Activated B cell treated with CpG ODN at 0.5 μM for 24 hours (primary cell): ENCODE measurements at regions not wholly inside any gene's neighbourhood (a gene's known extent, or its start where the extent isn't known, plus 50 kb on each side); places are given as distances from the start of the nearest gene placed in this dataset.

Source experiments
- ATAC-seq: fragments of 200-7000 bp; cut with Tn5 transposase; one replicate; pipeline ENCODE4 v1.10.0; 2021; ENCODE audit warnings: low read depth, mild to moderate bottlenecking, moderate library complexity
- CTCF ChIA-PET: fragments of 350-600 bp; sonication (Branson Sonifier 250); formaldehyde crosslinking; loops from one replicate; lab custom pipeline; 2021; ENCODE audit warnings: antibody characterized with exemption; lab: Charles Lee
- POLR2A ChIA-PET: fragments of 350-600 bp; sonication (Branson Sonifier 250); formaldehyde crosslinking; loops from one replicate; lab custom pipeline; 2021; ENCODE audit warnings: antibody characterized with exemption; lab: Charles Lee
- DNase-seq: peaks from one replicate; pipeline ENCODE4 v3.0.0; 2022
- H3K27ac Mint-ChIP-seq: one replicate; pipeline ENCODE4 v1.8.0; 2020; ENCODE audit warnings: mixed read lengths
- H3K27me3 Mint-ChIP-seq: one replicate; pipeline ENCODE4 v1.8.0; 2021; ENCODE audit warnings: mixed read lengths
- H3K36me3 Mint-ChIP-seq: one replicate; pipeline ENCODE4 v1.8.0; 2021; ENCODE audit warnings: low read depth, mixed read lengths
- H3K4me1 Mint-ChIP-seq: one replicate; pipeline ENCODE4 v1.8.0; 2021; ENCODE audit warnings: mixed read lengths
- H3K4me3 Mint-ChIP-seq: one replicate; pipeline ENCODE4 v1.8.0; 2020; ENCODE audit warnings: mild to moderate bottlenecking, mixed read lengths
- H3K9me3 Mint-ChIP-seq: one replicate; pipeline ENCODE4 v1.8.0; 2020; ENCODE audit warnings: mixed read lengths
- intact Hi-C: fragments of 100-400 bp; cut with micrococcal nuclease; formaldehyde crosslinking; loops from one replicate; pipeline ENCODE4 v1.15.1; 2024
- TF ChIP-seq, protein P1 (sequence below): fragments of 200-600 bp; IDR thresholded peaks from one replicate; pipeline ENCODE4 v1.8.0; 2022; ENCODE audit warnings: antibody characterized with exemption, mild to moderate bottlenecking

DNA sequence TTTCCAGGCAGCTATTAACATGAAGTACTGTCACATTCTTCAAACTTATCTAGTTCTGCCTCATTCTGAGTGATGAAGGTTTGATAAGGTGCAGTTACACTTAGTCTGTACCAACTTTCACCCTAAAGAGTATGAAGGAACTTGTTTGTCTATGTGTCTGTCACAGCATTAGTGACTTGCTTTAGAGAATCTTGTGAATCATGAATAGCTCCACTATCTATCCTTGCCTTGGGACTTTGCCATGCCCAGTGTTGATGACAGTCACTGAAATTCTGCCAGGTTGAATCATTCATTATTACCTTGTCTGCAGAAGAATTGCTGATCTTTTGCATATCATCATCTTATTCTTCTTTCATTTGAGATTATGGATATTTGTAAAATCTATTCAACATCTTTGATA is 50.9 kb upstream of the A1CF start:
- no peak overlapping the region for H3K27ac Mint-ChIP-seq
- no peaks in the 10 kb centered on the region for H3K4me1 Mint-ChIP-seq
- ChIA-PET CTCF (no interaction called here), POLR2A (no interaction called here)
- H3K27me3 Mint-ChIP-seq: peaks cover 6% of the 10 kb centered on the region
- no peak overlapping the region for H3K4me3 Mint-ChIP-seq
- TF ChIP-seq, protein P1, sequence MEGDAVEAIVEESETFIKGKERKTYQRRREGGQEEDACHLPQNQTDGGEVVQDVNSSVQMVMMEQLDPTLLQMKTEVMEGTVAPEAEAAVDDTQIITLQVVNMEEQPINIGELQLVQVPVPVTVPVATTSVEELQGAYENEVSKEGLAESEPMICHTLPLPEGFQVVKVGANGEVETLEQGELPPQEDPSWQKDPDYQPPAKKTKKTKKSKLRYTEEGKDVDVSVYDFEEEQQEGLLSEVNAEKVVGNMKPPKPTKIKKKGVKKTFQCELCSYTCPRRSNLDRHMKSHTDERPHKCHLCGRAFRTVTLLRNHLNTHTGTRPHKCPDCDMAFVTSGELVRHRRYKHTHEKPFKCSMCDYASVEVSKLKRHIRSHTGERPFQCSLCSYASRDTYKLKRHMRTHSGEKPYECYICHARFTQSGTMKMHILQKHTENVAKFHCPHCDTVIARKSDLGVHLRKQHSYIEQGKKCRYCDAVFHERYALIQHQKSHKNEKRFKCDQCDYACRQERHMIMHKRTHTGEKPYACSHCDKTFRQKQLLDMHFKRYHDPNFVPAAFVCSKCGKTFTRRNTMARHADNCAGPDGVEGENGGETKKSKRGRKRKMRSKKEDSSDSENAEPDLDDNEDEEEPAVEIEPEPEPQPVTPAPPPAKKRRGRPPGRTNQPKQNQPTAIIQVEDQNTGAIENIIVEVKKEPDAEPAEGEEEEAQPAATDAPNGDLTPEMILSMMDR: no peak
- no peaks in the 10 kb centered on the region for H3K36me3 Mint-ChIP-seq
- ATAC-seq: no peak
- DNase-seq: no peak
- H3K9me3 Mint-ChIP-seq: no peaks in the 10 kb centered on the region
- intact Hi-C loops: no loop called here

DNA sequence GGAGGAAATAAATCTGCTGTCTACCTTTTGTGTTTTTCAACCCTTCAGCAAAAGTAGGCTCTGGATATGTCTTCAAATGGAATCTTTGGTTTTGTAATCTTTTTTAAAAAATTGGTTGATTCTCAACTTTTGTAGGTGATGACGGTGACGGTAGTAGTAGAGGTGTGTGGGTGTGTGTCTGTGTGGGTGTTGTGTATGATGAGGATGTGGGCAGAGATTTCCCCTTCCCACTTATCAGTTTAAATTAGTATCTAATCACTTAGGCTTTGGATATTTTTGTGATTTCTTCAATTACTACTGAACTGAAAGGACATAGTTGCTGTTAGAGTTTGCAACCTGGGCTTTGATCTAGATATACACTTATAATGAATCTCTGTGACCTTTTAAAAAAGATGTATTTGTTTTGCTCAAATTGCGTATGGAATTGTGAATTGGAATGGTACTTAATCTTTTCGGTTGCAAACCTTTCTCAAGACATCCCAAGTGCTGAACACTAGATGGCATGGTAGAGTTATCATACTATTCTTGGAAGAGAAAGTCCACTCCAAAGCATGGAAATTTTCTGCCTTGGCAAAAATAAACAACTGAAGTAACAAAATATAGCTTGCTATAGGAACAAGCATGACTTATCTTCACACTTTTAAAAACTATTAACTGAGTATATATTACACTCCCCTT is 51.9 kb upstream of the A1CF start:
- H3K4me1 Mint-ChIP-seq: no peaks in the 10 kb centered on the region
- ATAC-seq: no peak
- no peak for DNase-seq
- ChIA-PET POLR2A (no interaction called here), CTCF (no interaction called here)
- intact Hi-C loops: no loop called here
- no peak overlapping the region for H3K27ac Mint-ChIP-seq
- TF ChIP-seq, protein P1: no peak
- H3K27me3 Mint-ChIP-seq: peaks cover 7% of the 10 kb centered on the region
- no peaks in the 10 kb centered on the region for H3K36me3 Mint-ChIP-seq
- H3K9me3 Mint-ChIP-seq: no peaks in the 10 kb centered on the region
- H3K4me3 Mint-ChIP-seq: no peak overlapping the region

DNA sequence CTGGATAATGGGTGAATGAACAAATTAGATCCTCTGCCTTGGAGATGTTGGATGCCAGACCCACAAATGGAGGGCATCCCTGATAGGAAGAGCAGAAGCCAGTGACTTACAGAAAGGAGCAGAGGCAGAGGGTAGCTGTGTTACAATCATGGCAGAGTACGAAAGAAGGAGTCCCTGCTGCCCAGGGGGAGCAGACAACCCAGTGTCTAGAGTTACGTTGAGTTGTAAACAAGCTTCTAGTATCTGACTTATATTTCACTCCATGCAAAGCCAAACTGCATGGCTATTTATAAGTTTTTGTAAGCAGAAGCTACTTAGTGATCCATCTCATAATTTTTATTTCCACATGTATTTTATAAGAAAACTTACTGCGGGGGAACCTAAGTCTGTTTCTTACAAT is 56.2 kb upstream of the A1CF start:
- DNase-seq (no peak), ATAC-seq (no peak)
- H3K27me3 Mint-ChIP-seq: peaks cover 2% of the 10 kb centered on the region
- TF ChIP-seq, protein P1: no peak
- no peaks in the 10 kb centered on the region for H3K9me3 Mint-ChIP-seq
- H3K27ac Mint-ChIP-seq: no peak overlapping the region
- intact Hi-C loops: no loop called here
- ChIA-PET POLR2A (no interaction called here), CTCF (no interaction called here)
- no peaks in the 10 kb centered on the region for H3K36me3 Mint-ChIP-seq
- no peak overlapping the region for H3K4me3 Mint-ChIP-seq
- no peaks in the 10 kb centered on the region for H3K4me1 Mint-ChIP-seq

DNA sequence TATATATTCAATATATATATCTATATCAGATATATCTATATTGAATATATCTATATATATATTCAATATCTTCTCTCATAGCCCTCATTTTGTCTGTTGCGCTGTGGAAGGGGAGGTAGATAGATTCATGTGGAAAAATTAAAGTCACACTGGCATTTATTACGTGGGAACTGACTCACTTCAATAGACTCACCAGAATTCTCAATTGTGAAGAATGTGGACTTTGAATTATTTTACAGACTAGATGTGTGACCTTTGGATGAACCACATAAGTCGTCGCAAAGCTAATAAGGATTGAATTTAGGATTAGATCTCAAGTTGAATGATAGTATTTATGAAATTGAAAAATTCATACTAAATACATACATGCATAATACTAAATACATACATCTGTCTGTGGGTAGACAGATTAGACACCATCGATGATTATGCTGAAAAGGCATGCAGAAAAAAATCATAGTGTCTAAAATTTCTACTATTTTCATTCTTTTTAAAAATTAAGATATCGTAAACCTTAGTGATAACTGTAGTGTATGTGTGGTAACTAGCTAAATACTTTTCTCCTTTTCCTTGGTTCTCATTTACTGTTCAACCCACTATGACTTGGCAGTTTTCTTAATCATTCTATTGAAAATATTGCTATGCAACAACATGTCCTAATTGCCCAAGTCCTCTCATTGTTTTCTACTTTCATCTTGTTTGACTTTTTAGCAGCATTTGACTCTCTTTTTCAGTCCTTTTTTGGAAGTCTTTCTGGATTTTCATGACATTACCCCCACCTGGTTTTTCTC is 61.8 kb upstream of the A1CF start:
- Mint-ChIP-seq H3K27ac (no peak overlapping the region), H3K9me3 (no peaks in the 10 kb centered on the region), H3K36me3 (no peaks in the 10 kb centered on the region), H3K4me1 (no peaks in the 10 kb centered on the region), H3K27me3 (no peaks in the 10 kb centered on the region), H3K4me3 (no peak overlapping the region)
- ChIA-PET POLR2A (no interaction called here), CTCF (no interaction called here)
- intact Hi-C loops: no loop called here
- DNase-seq (no peak), ATAC-seq (no peak)
- TF ChIP-seq, protein P1: no peak

DNA sequence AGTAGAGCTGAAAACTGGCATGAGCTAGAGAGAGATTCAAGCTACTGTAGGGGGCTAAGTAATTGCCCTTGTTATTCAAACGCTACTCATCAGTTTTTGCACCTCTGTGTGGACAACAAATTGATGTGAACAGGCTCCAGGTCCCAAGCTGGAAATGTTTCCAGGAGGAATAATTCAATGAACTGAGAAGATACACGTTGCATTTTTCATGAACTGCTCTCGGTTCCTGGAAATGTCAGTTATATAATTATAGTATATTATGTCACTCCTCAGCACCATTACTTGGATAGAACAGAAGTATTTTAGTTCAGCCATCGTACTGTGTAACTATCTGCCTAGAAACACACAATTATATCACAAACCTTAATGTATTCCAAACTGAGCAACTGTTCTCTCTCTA is 65.9 kb upstream of the A1CF start:
- ChIA-PET POLR2A (no interaction called here), CTCF (no interaction called here)
- intact Hi-C loops: no loop called here
- no peaks in the 10 kb centered on the region for H3K36me3 Mint-ChIP-seq
- no peaks in the 10 kb centered on the region for H3K9me3 Mint-ChIP-seq
- TF ChIP-seq, protein P1: no peak
- no peak for ATAC-seq
- no peak for DNase-seq
- H3K27ac Mint-ChIP-seq: no peak overlapping the region
- H3K4me1 Mint-ChIP-seq: no peaks in the 10 kb centered on the region
- no peaks in the 10 kb centered on the region for H3K27me3 Mint-ChIP-seq
- no peak overlapping the region for H3K4me3 Mint-ChIP-seq
